ENCODE measurements at regions not wholly inside any gene's neighbourhood (a gene's known extent, or its start where the extent isn't known, plus 50 kb on each side); places are given as distances from the start of the nearest gene placed in this dataset.

DNA sequence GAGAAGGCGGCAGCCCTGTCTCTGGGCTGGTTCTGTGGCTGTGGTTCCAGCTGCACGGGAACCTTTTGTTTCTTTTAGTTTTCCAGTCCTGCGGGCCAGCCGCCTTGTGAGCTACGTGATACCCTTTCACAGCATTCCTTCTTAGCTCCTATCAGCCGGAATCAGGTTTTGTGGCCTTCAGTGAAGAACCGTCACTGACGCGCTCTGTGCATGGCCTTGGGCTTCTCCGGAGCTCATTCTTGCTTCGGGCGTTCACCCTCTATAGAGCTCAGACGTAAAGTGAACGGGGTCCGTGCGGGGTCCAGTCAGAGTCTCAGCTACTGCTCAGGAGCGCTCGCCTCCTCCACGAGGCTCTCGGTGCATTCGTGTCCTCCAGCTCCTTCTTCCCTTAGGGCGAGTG is 166.7 kb downstream of the FAM43A start:
- no peak overlapping the region for H3K27ac ChIP-seq (ENCODE audit: low read length, poor library complexity, severe bottlenecking)
- no peak overlapping the region for H2AFZ ChIP-seq (ENCODE audit: low read depth, low read length)
- no peak overlapping the region for H4K91ac ChIP-seq (ENCODE audit: low read length)
- no peak overlapping the region for H4K8ac ChIP-seq (ENCODE audit: low read length)
- no peak overlapping the region for H3K18ac ChIP-seq (ENCODE audit: low read depth in 1 of 2, low read length in 2 of 2)
- no peaks in the 10 kb centered on the region for H3K4me1 ChIP-seq (ENCODE audit: control insufficient read depth, insufficient read depth, low read depth, low read length)
- H3K79me1 ChIP-seq (replicated peaks; ENCODE audit: low read length, poor library complexity, severe bottlenecking), result no peaks in the 10 kb centered on the region
- no peak overlapping the region for H3K4ac ChIP-seq (ENCODE audit: low read depth in 1 of 2, low read length in 2 of 2)
- no peak overlapping the region for H2AK5ac ChIP-seq (ENCODE audit: low read length, severe bottlenecking)
- no peak overlapping the region for H3K14ac ChIP-seq (ENCODE audit: low read length in 2 of 2)
- H3K4me3 ChIP-seq (ENCODE audit: insufficient read depth in 1 of 2, low read depth in 1 of 2, low read length in 2 of 2), result no peak overlapping the region
- WGBS, result 87% methylated on average over 22 of the region's 22 CpGs
- no peak for DNase-seq
- no peak overlapping the region for H2BK15ac ChIP-seq (ENCODE audit: low read depth, poor library complexity, severe bottlenecking)
- no peak overlapping the region for H2BK12ac ChIP-seq (ENCODE audit: low read length in 2 of 2)
- peaks cover 0 to 2% of the 10 kb centered on the region in 2 experiments for H3K36me3 ChIP-seq (ENCODE audit: control insufficient read depth in 1 of 2, insufficient read depth in 2 of 2, low read depth in 1 of 2, low read length in 2 of 2)
- no peak overlapping the region for H3K23ac ChIP-seq (ENCODE audit: low read length in 2 of 2)
- H2BK120ac ChIP-seq (ENCODE audit: low read depth, low read length), result no peak overlapping the region
- H3K9me3 ChIP-seq (ENCODE audit: control insufficient read depth, low read length), result no peaks in the 10 kb centered on the region
- H3K4me2 ChIP-seq (ENCODE audit: low read length, poor library complexity, severe bottlenecking), result no peak overlapping the region
- peaks cover 13 to 25% of the 10 kb centered on the region in 2 experiments for H3K27me3 ChIP-seq (ENCODE audit: control insufficient read depth in 1 of 2, insufficient read depth in 1 of 2, low read length in 2 of 2)
- no peak overlapping the region for H2BK5ac ChIP-seq (ENCODE audit: low read depth, low read length, poor library complexity, severe bottlenecking)
- no peak overlapping the region for H3K9ac ChIP-seq (ENCODE audit: low read length)

DNA sequence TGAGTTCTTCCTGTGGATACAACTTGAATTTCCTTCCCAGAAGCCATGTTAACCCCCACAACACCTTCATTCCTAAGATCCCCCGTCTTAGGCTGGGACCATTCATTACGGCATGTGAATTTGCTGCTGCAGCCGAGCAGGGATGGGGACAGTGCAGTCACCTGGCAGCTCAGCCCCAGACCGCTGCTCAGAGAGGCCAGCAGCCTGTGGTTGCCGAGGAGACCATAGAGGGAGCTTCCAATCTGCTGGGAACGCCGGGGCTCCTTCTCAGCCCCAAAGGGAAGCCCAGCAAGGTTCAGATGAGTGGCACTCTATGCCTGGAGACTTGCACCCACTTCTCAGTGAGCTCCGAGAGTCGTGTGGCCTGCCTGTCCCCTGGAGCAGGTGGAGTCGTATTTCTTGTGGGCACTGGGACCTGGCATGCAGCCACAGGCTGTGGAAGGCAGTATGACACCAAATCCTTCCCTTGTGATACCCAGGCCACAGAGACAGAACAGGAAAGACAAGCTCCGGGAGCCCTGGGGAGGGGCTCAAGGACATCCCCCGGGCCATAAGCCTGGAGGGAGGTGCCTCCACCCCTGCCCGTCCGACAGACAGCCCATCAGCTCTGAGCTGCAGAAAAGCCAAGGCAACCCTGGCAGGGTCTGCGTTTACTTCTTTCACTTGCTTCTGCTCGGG is 167.3 kb downstream of the FAM43A start:
- Histone ChIP-seq H3K18ac (ENCODE audit: low read depth in 1 of 2, low read length in 2 of 2) (no peak overlapping the region), H2BK5ac (ENCODE audit: low read depth, low read length, poor library complexity, severe bottlenecking) (no peak overlapping the region), H3K4ac (ENCODE audit: low read depth in 1 of 2, low read length in 2 of 2) (no peak overlapping the region), H2BK12ac (ENCODE audit: low read length in 2 of 2) (no peak overlapping the region), H3K27me3 (ENCODE audit: control insufficient read depth in 1 of 2, insufficient read depth in 1 of 2, low read length in 2 of 2) (peaks cover 13 to 25% of the 10 kb centered on the region in 2 experiments), H2AFZ (ENCODE audit: low read depth, low read length) (no peak overlapping the region), H3K14ac (ENCODE audit: low read length in 2 of 2) (no peak overlapping the region), H3K27ac (ENCODE audit: low read length, poor library complexity, severe bottlenecking) (no peak overlapping the region), H3K79me1 (replicated peaks; ENCODE audit: low read length, poor library complexity, severe bottlenecking) (no peaks in the 10 kb centered on the region), H2AK5ac (ENCODE audit: low read length, severe bottlenecking) (no peak overlapping the region), H4K91ac (ENCODE audit: low read length) (no peak overlapping the region), H3K4me1 (ENCODE audit: control insufficient read depth, insufficient read depth, low read depth, low read length) (no peaks in the 10 kb centered on the region), H3K23ac (ENCODE audit: low read length in 2 of 2) (no peak overlapping the region), H3K4me3 (ENCODE audit: insufficient read depth in 1 of 2, low read depth in 1 of 2, low read length in 2 of 2) (no peak overlapping the region), H3K4me2 (ENCODE audit: low read length, poor library complexity, severe bottlenecking) (no peak overlapping the region), H3K9me3 (ENCODE audit: control insufficient read depth, low read length) (no peaks in the 10 kb centered on the region), H2BK15ac (ENCODE audit: low read depth, poor library complexity, severe bottlenecking) (peak overlapping the region; percentile 63), H3K9ac (ENCODE audit: low read length) (no peak overlapping the region), H2BK120ac (ENCODE audit: low read depth, low read length) (no peak overlapping the region), H4K8ac (ENCODE audit: low read length) (no peak overlapping the region), H3K36me3 (ENCODE audit: control insufficient read depth in 1 of 2, insufficient read depth in 2 of 2, low read depth in 1 of 2, low read length in 2 of 2) (peaks cover 0 to 2% of the 10 kb centered on the region in 2 experiments)
- DNase-seq, result no peak
- WGBS, result 82% methylated on average over 16 of the region's 16 CpGs

DNA sequence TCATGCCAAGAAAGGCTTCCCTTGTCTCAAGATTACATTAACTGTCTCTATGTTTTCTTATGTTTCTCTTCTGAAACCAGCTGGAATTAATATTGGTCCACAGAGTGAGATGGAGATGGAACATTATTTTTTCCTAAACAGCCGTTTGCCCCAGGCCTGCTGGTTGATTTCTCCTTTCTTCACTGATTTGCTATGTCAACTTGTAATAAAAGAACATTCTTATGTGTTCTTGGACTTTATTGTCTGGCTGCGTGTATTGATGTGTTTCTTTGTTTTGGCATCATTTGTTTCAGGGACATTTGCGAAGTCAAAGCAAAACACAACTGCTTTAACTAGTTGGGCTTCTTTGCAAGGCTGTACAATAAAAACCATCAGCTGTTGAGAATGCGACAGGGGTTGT is 168.5 kb downstream of the FAM43A start:
- no peak overlapping the region for H2AK5ac ChIP-seq (ENCODE audit: low read length, severe bottlenecking)
- H3K79me1 ChIP-seq (replicated peaks; ENCODE audit: low read length, poor library complexity, severe bottlenecking), result no peaks in the 10 kb centered on the region
- no peak overlapping the region for H3K23ac ChIP-seq (ENCODE audit: low read length in 2 of 2)
- H3K14ac ChIP-seq (ENCODE audit: low read length in 2 of 2), result no peak overlapping the region
- no peak overlapping the region for H3K9ac ChIP-seq (ENCODE audit: low read length)
- no peak overlapping the region for H3K27ac ChIP-seq (ENCODE audit: low read length, poor library complexity, severe bottlenecking)
- no peak for DNase-seq
- no peak overlapping the region for H2BK120ac ChIP-seq (ENCODE audit: low read depth, low read length)
- 96% methylated on average over 3 of the region's 4 CpGs for WGBS
- no peak overlapping the region for H2AFZ ChIP-seq (ENCODE audit: low read depth, low read length)
- H2BK12ac ChIP-seq (ENCODE audit: low read length in 2 of 2), result no peak overlapping the region
- H3K18ac ChIP-seq (ENCODE audit: low read depth in 1 of 2, low read length in 2 of 2), result no peak overlapping the region
- H3K27me3 ChIP-seq (ENCODE audit: control insufficient read depth in 1 of 2, insufficient read depth in 1 of 2, low read length in 2 of 2), result peaks cover 13 to 25% of the 10 kb centered on the region in 2 experiments
- H4K8ac ChIP-seq (ENCODE audit: low read length), result no peak overlapping the region
- H4K91ac ChIP-seq (ENCODE audit: low read length), result no peak overlapping the region
- H3K4ac ChIP-seq (ENCODE audit: low read depth in 1 of 2, low read length in 2 of 2), result no peak overlapping the region
- no peak overlapping the region for H2BK5ac ChIP-seq (ENCODE audit: low read depth, low read length, poor library complexity, severe bottlenecking)
- no peak overlapping the region for H3K4me2 ChIP-seq (ENCODE audit: low read length, poor library complexity, severe bottlenecking)
- no peaks in the 10 kb centered on the region for H3K9me3 ChIP-seq (ENCODE audit: control insufficient read depth, low read length)
- H3K36me3 ChIP-seq (ENCODE audit: control insufficient read depth in 1 of 2, insufficient read depth in 2 of 2, low read depth in 1 of 2, low read length in 2 of 2), result peaks cover 0 to 2% of the 10 kb centered on the region in 2 experiments
- no peaks in the 10 kb centered on the region for H3K4me1 ChIP-seq (ENCODE audit: control insufficient read depth, insufficient read depth, low read depth, low read length)
- H3K4me3 ChIP-seq (ENCODE audit: insufficient read depth in 1 of 2, low read depth in 1 of 2, low read length in 2 of 2), result no peak overlapping the region
- no peak overlapping the region for H2BK15ac ChIP-seq (ENCODE audit: low read depth, poor library complexity, severe bottlenecking)

DNA sequence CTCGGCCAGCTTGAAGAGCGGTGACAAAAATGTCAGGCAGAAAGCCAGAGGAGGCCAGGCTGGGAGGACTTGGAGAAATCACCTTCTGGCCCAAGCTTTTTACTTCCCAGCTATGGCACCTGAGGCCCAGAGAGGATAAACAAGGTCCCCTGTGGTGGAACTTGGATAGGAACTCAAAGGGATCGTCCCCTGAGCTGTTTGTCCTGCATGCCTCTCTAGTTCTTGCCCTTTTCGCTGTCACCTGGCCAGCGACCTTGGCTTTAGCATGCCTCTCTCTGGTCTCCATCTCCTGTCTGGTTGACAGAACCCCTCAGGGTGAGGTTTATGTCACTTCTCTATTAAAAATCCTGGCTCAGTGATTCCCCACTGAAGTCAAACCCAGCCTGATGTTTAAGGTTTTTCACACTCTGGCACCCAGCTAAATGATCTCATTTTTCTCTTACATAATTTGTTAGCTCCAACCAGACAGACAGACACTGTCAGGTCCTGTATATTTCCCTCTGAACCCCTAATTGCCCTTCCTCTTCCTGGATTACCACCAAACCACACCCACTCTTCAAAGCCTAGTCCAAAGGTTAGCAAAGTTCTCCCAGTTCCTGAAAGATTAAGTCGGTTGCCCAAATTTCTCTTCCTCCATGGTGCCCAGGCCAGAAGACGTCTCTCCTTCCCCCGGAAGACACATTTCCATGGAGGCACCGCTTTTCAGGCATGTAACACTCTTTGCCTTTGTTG is 169.1 kb downstream of the FAM43A start:
- no peak overlapping the region for H3K4ac ChIP-seq (ENCODE audit: low read depth in 1 of 2, low read length in 2 of 2)
- H2AK5ac ChIP-seq (ENCODE audit: low read length, severe bottlenecking), result no peak overlapping the region
- DNase-seq, result no peak
- H3K4me3 ChIP-seq (ENCODE audit: insufficient read depth in 1 of 2, low read depth in 1 of 2, low read length in 2 of 2), result no peak overlapping the region
- no peak overlapping the region for H4K91ac ChIP-seq (ENCODE audit: low read length)
- no peak overlapping the region for H3K18ac ChIP-seq (ENCODE audit: low read depth in 1 of 2, low read length in 2 of 2)
- no peak overlapping the region for H2BK12ac ChIP-seq (ENCODE audit: low read length in 2 of 2)
- no peaks in the 10 kb centered on the region for H3K4me1 ChIP-seq (ENCODE audit: control insufficient read depth, insufficient read depth, low read depth, low read length)
- H3K27me3 ChIP-seq (ENCODE audit: control insufficient read depth in 1 of 2, insufficient read depth in 1 of 2, low read length in 2 of 2), result peaks cover 13 to 22% of the 10 kb centered on the region in 2 experiments
- H3K36me3 ChIP-seq (ENCODE audit: control insufficient read depth in 1 of 2, insufficient read depth in 2 of 2, low read depth in 1 of 2, low read length in 2 of 2), result peaks cover 0 to 2% of the 10 kb centered on the region in 2 experiments
- no peak overlapping the region for H3K23ac ChIP-seq (ENCODE audit: low read length in 2 of 2)
- no peak overlapping the region for H3K27ac ChIP-seq (ENCODE audit: low read length, poor library complexity, severe bottlenecking)
- H2BK120ac ChIP-seq (ENCODE audit: low read depth, low read length), result no peak overlapping the region
- no peaks in the 10 kb centered on the region for H3K9me3 ChIP-seq (ENCODE audit: control insufficient read depth, low read length)
- H4K8ac ChIP-seq (ENCODE audit: low read length), result no peak overlapping the region
- H2BK5ac ChIP-seq (ENCODE audit: low read depth, low read length, poor library complexity, severe bottlenecking), result no peak overlapping the region
- H2BK15ac ChIP-seq (ENCODE audit: low read depth, poor library complexity, severe bottlenecking), result no peak overlapping the region
- WGBS, result 89% methylated on average over 9 of the region's 9 CpGs
- H3K14ac ChIP-seq (ENCODE audit: low read length in 2 of 2), result no peak overlapping the region
- no peak overlapping the region for H3K4me2 ChIP-seq (ENCODE audit: low read length, poor library complexity, severe bottlenecking)
- no peaks in the 10 kb centered on the region for H3K79me1 ChIP-seq (replicated peaks; ENCODE audit: low read length, poor library complexity, severe bottlenecking)
- no peak overlapping the region for H2AFZ ChIP-seq (ENCODE audit: low read depth, low read length)
- H3K9ac ChIP-seq (ENCODE audit: low read length), result no peak overlapping the region

Data from mesenchymal stem cell (in vitro differentiated cells and primary cell).